IMR-90 (cell line): ENCODE measurements at regions not wholly inside any gene's neighbourhood (a gene's known extent, or its start where the extent isn't known, plus 50 kb on each side); places are given as distances from the start of the nearest gene placed in this dataset.

ENCODE experiments used
- ATAC-seq: fragments of 200-7000 bp; cut with Tn5 transposase; 2 replicates; pipeline ENCODE4 v1.9.1; 2020; ENCODE audit warnings: low read depth, mild to moderate bottlenecking, moderate library complexity
- BruUV-seq: library from RNA; stranded (reverse); fragments of 400-500 nt; replicated peaks from 2 replicates; lab custom pipeline; 2021; lab: Mats Ljungman, UMichigan
- CTCF ChIA-PET: fragments of 300-600 bp; formaldehyde crosslinking; extraction: SDS; loops from one replicate; lab custom pipeline; 2021; ENCODE audit warnings: antibody characterized with exemption; lab: Yijun Ruan, JAX
- POLR2A ChIA-PET: fragments of 300-600 bp; sonication (Branson Sonifier 250); formaldehyde crosslinking; loops from one replicate; lab custom pipeline; 2022; ENCODE audit warnings: antibody characterized with exemption; ENCODE audit not compliant: unreplicated experiment; lab: Charles Lee
- DNase-seq: peaks from one replicate; pipeline ENCODE4 v3.0.0; 2013
- H2AFZ ChIP-seq: replicated peaks from 2 replicates; pipeline ENCODE3; 2013; ENCODE audit warnings: low read length, mild to moderate bottlenecking; ENCODE audit not compliant: poor library complexity
- H2AK5ac ChIP-seq: 2 replicates; pipeline ENCODE4 v1.6.1; 2013; ENCODE audit warnings: low read depth, low read length, inconsistent platforms
- H2AK9ac ChIP-seq: replicated peaks from 2 replicates; pipeline ENCODE3; 2013; ENCODE audit warnings: mild to moderate bottlenecking, low read depth, low read length, moderate library complexity; ENCODE audit not compliant: poor library complexity
- H2BK120ac ChIP-seq: 2 replicates; pipeline ENCODE4 v1.6.1; 2013; ENCODE audit warnings: low read depth, low read length, inconsistent platforms
- H2BK15ac ChIP-seq: 3 replicates; pipeline ENCODE4 v1.6.1; 2013; ENCODE audit warnings: low read depth, low read length, inconsistent platforms
- H2BK20ac ChIP-seq: 2 replicates; pipeline ENCODE4 v1.6.1; 2013; ENCODE audit warnings: low read depth, mild to moderate bottlenecking, inconsistent platforms, low read length, moderate library complexity
- H2BK5ac ChIP-seq: 2 replicates; pipeline ENCODE4 v1.6.1; 2013; ENCODE audit warnings: mild to moderate bottlenecking, low read depth, low read length, inconsistent platforms; ENCODE audit not compliant: poor library complexity, severe bottlenecking
- H3K14ac ChIP-seq: replicated peaks from 2 replicates; pipeline ENCODE4 v1.6.1; 2013; ENCODE audit warnings: low read depth, low read length, inconsistent platforms
- H3K18ac ChIP-seq: 2 replicates; pipeline ENCODE4 v1.6.1; 2013; ENCODE audit warnings: low read depth, low read length, control low read depth
- H3K23ac ChIP-seq: 2 replicates; pipeline ENCODE4 v1.6.1; 2013; ENCODE audit warnings: low read depth, low read length, inconsistent platforms
- H3K27ac ChIP-seq: 2 replicates; pipeline ENCODE4 v1.5.1; 2013; ENCODE audit warnings: mild to moderate bottlenecking, control low read depth, low read length; ENCODE audit not compliant: insufficient read depth
- H3K27me3 ChIP-seq: 2 replicates; pipeline ENCODE4 v1.6.1; 2013; ENCODE audit warnings: low read length; ENCODE audit not compliant: control insufficient read depth, insufficient read depth
- H3K36me3 ChIP-seq: 2 replicates; pipeline ENCODE4 v1.6.1; 2013; ENCODE audit warnings: low read length, mixed read lengths; ENCODE audit not compliant: control insufficient read depth, insufficient read depth
- H3K4ac ChIP-seq: 2 replicates; pipeline ENCODE4 v1.6.1; 2013; ENCODE audit warnings: low read depth, low read length, inconsistent platforms
- H3K4me1 ChIP-seq: 2 replicates; pipeline ENCODE4 v1.6.1; 2013; ENCODE audit warnings: low read length, mixed read lengths; ENCODE audit not compliant: control insufficient read depth, insufficient read depth
- H3K4me2 ChIP-seq: 2 replicates; pipeline ENCODE4 v1.6.1; 2013; ENCODE audit warnings: low read depth, mild to moderate bottlenecking, control low read depth, low read length, moderate library complexity
- H3K4me3 ChIP-seq: 2 replicates; pipeline ENCODE4 v1.5.1; 2013; ENCODE audit warnings: low read depth, mild to moderate bottlenecking, control low read depth, low read length, moderate library complexity; ENCODE audit not compliant: insufficient read depth
- H3K56ac ChIP-seq: 2 replicates; pipeline ENCODE4 v1.6.1; 2013; ENCODE audit warnings: low read length, inconsistent platforms; ENCODE audit not compliant: insufficient read depth; ENCODE audit errors: extremely low read depth
- H3K79me1 ChIP-seq, 2 experiments: 2 replicates each; pipeline ENCODE4 v1.6.1; 2013; ENCODE audit warnings: low read length in 2 of 2, inconsistent platforms in 1 of 2, low read depth in 1 of 2
- H3K9ac ChIP-seq: 2 replicates; pipeline ENCODE4 v1.6.1; 2013; ENCODE audit warnings: low read depth, low read length, control low read depth
- H3K9me1 ChIP-seq: 2 replicates; pipeline ENCODE4 v1.6.1; 2013; ENCODE audit warnings: low read length, inconsistent platforms; ENCODE audit not compliant: insufficient read depth
- H3K9me3 ChIP-seq: 2 replicates; pipeline ENCODE4 v1.6.1; 2013; ENCODE audit warnings: low read length; ENCODE audit not compliant: control insufficient read depth, insufficient read depth
- H4K20me1 ChIP-seq: 2 replicates; pipeline ENCODE4 v1.6.1; 2013; ENCODE audit warnings: low read length, inconsistent platforms; ENCODE audit not compliant: insufficient read depth
- H4K5ac ChIP-seq: 2 replicates; pipeline ENCODE4 v1.6.1; 2013; ENCODE audit warnings: mild to moderate bottlenecking, low read depth, low read length, control low read depth
- H4K8ac ChIP-seq, 2 experiments: 2 replicates each; pipeline ENCODE4 v1.6.1; 2013; ENCODE audit warnings: low read depth in 2 of 2, low read length in 2 of 2, control low read depth in 1 of 2, inconsistent platforms in 1 of 2
- H4K91ac ChIP-seq: 2 replicates; pipeline ENCODE4 v1.6.1; 2013; ENCODE audit warnings: low read depth, low read length, inconsistent platforms; ENCODE audit not compliant: insufficient read depth
- BHLHE40 ChIP-seq: fragments of 150-350 bp; IDR thresholded peaks from 2 replicates; pipeline ENCODE4 v1.6.1; 2016; ENCODE audit warnings: mild to moderate bottlenecking, low read depth, low read length
- CEBPB ChIP-seq: IDR thresholded peaks from 2 replicates; pipeline ENCODE4 v1.6.1; 2012; ENCODE audit warnings: low read depth, low read length, improper control_type of control experiment
- CHD1 ChIP-seq: IDR thresholded peaks from 2 replicates; pipeline ENCODE4 v1.6.1; 2012; ENCODE audit warnings: low read depth, low read length, improper control_type of control experiment
- CTCF ChIP-seq: conservative IDR thresholded peaks from 2 replicates; pipeline ENCODE4 v1.5.1; 2012; ENCODE audit warnings: mild to moderate bottlenecking, low read depth, low read length, improper control_type of control experiment
- FOS ChIP-seq: fragments of 150-350 bp; IDR thresholded peaks from 2 replicates; pipeline ENCODE4 v1.6.1; 2016; ENCODE audit warnings: low read depth, low read length
- MAFK ChIP-seq: IDR thresholded peaks from 2 replicates; pipeline ENCODE4 v1.6.1; 2012; ENCODE audit warnings: low read depth, low read length, improper control_type of control experiment
- MAZ ChIP-seq: IDR thresholded peaks from 2 replicates; pipeline ENCODE4 v1.6.1; 2012; ENCODE audit warnings: low read depth, mild to moderate bottlenecking, low read length, improper control_type of control experiment, moderate library complexity, borderline replicate concordance
- MXI1 ChIP-seq: IDR thresholded peaks from 2 replicates; pipeline ENCODE4 v1.6.1; 2012; ENCODE audit warnings: low read depth, mild to moderate bottlenecking, low read length, moderate library complexity, borderline replicate concordance
- NFE2L2 ChIP-seq: fragments of 150-350 bp; IDR thresholded peaks from 2 replicates; pipeline ENCODE4 v1.6.1; 2016; ENCODE audit warnings: low read depth, mild to moderate bottlenecking, low read length
- POLR2A ChIP-seq: IDR thresholded peaks from 2 replicates; pipeline ENCODE4 v1.6.1; 2012; ENCODE audit warnings: mild to moderate bottlenecking, low read depth, low read length
- RAD21 ChIP-seq: IDR thresholded peaks from 2 replicates; pipeline ENCODE4 v1.6.1; 2012; ENCODE audit warnings: low read length, improper control_type of control experiment
- RCOR1 ChIP-seq: IDR thresholded peaks from 2 replicates; pipeline ENCODE4 v1.6.1; 2012; ENCODE audit warnings: mild to moderate bottlenecking, low read length, improper control_type of control experiment; ENCODE audit not compliant: insufficient replicate concordance
- RFX5 ChIP-seq: IDR thresholded peaks from 2 replicates; pipeline ENCODE4 v1.8.0; 2012; ENCODE audit warnings: low read depth, mild to moderate bottlenecking, low read length, moderate library complexity
- USF2 ChIP-seq: fragments of 150-350 bp; IDR thresholded peaks from 2 replicates; pipeline ENCODE4 v1.6.1; 2017; ENCODE audit warnings: mild to moderate bottlenecking, antibody characterized with exemption, low read length, low read depth
- WGBS, 2 experiments: methylation state at CpG; one replicate each; pipeline versions ENCODE4 v1.1.5 to v1.1.7; 2013; ENCODE audit warnings: missing lambda C conversion rate in 2 of 2; ENCODE audit not compliant: insufficient read length in 1 of 2; ENCODE audit errors: extremely low coverage in 2 of 2; 5-methylcytosine and 5-hydroxymethylcytosine counted together
- dilution Hi-C: fragments of 300-500 bp; cut with HindIII; formaldehyde crosslinking; loops from one replicate; pipeline ENCODE4 v1.14.3; 2018; ENCODE audit warnings: low sequenced_read_pairs; ENCODE audit not compliant: unreplicated experiment
- in situ Hi-C: fragments of 300-500 bp; cut with MboI; formaldehyde crosslinking; loops from 3 replicates; pipeline ENCODE4 v1.14.3; 2019; ENCODE audit warnings: low sequenced_read_pairs, inconsistent platforms, mixed read lengths
- intact Hi-C: fragments of 100-400 bp; cut with micrococcal nuclease; formaldehyde crosslinking; loops from 2 replicates; pipeline ENCODE4 v1.10.0; 2022

GRCh38 chr21:43274022-43274945 is 105.5 kb downstream of the CRYAA start (continued):
- TF ChIP-seq FOS = no peak

- in situ Hi-C loops = no loop called here
- no TSS peak for BruUV-seq
- TF ChIP-seq RCOR1 = no peak
- no peak for TF ChIP-seq MAFK
- TF ChIP-seq BHLHE40 = no peak
- TF ChIP-seq RAD21 = no peak
- no peak for TF ChIP-seq CHD1
- TF ChIP-seq MAZ = no peak
- no peak for TF ChIP-seq RFX5
- no peak for TF ChIP-seq CTCF
- TF ChIP-seq USF2 = no peak
- no peak for TF ChIP-seq MXI1
- no peak for TF ChIP-seq NFE2L2
- no peak for TF ChIP-seq CEBPB
- no peak for TF ChIP-seq POLR2A
Measured at GRCh38 chr21:43273708-43274021, 104.9 kb downstream of the CRYAA start.

More at GRCh38 chr21:43273708-43274021, 104.9 kb downstream of the CRYAA start:
- Histone ChIP-seq H3K18ac (no peak overlapping the region), H3K9me3 (no peaks in the 10 kb centered on the region), H3K4me1 (no peaks in the 10 kb centered on the region), H4K20me1 (no peaks in the 10 kb centered on the region), H2BK5ac (no peak overlapping the region), H3K9me1 (no peaks in the 10 kb centered on the region; the same call in 1 of the 2 replicates), H3K36me3 (no peaks in the 10 kb centered on the region), H4K8ac (no peak overlapping the region), H3K4ac (no peak overlapping the region), H2BK15ac (no peak overlapping the region), H2AK9ac (no peak overlapping the region), H2AK5ac (no peak overlapping the region), H4K91ac (no peak overlapping the region), H3K9ac (no peak overlapping the region), H3K14ac (no peak overlapping the region), H4K5ac (no peak overlapping the region), H2BK120ac (no peak overlapping the region), H3K23ac (no peak overlapping the region), H3K4me3 (no peak overlapping the region), H3K4me2 (no peak overlapping the region), H3K56ac (no peak overlapping the region), H3K27ac (no peak overlapping the region), H3K79me1 (no peaks in the 10 kb centered on the region), H2BK20ac (no peak overlapping the region), H2AFZ (no peak overlapping the region), H3K27me3 (peaks cover 82% of the 10 kb centered on the region)
- dilution Hi-C loops (no loop called here), intact Hi-C loops (no loop called here)
- ChIA-PET POLR2A (no interaction called here), CTCF (no interaction called here)
- DNase-seq (no peak), ATAC-seq (no peak)
- WGBS, 2 experiments = 49% methylated on average over 3 of the region's 9 CpGs; no CpG with 5 or more reads in 1 of the 2 experiments
